Activated CD8-positive, alpha-beta memory T cell treated with anti-CD3 and anti-CD28 coated beads, Interleukin-2, amount 50 U/mL, for 48 hours (primary cell): ENCODE measurements at regions not wholly inside any gene's neighbourhood (a gene's known extent, or its start where the extent isn't known, plus 50 kb on each side); places are given as distances from the start of the nearest gene placed in this dataset.
"Not testable (repeated sequence)": the region's sequence is repeated elsewhere in the genome, so short reads cannot be mapped to it uniquely, and the experiment has no call there.

Experiments
- DNase-seq: peaks from one replicate; pipeline ENCODE4 v3.0.0-alpha.2; 2020

- no peak for DNase-seq
Observed at GRCh38 chr5:82952326-82952725, 124.9 kb downstream of the TMEM167A start.

DNA sequence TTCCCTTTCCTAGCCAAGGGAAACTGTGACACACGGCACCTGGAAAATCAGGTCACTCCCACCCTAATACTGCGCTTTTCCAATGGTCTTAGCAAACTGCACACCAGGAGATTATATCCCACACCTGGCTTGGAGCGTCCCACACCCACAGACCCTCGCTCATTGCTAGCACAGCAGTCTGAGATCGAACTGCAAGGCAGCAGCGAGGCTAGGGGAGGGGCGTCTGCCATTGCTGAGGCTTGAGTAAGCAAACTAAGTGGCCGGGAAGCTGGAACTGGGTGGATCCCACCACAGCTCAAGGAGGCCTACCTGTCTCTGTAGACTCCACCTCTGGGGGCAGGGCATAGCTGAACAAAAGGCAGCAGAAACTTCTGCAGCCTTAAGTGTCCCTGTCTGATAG lies 132.9 kb downstream of the TMEM167A start:
- not testable (repeated sequence) for DNase-seq

DNA sequence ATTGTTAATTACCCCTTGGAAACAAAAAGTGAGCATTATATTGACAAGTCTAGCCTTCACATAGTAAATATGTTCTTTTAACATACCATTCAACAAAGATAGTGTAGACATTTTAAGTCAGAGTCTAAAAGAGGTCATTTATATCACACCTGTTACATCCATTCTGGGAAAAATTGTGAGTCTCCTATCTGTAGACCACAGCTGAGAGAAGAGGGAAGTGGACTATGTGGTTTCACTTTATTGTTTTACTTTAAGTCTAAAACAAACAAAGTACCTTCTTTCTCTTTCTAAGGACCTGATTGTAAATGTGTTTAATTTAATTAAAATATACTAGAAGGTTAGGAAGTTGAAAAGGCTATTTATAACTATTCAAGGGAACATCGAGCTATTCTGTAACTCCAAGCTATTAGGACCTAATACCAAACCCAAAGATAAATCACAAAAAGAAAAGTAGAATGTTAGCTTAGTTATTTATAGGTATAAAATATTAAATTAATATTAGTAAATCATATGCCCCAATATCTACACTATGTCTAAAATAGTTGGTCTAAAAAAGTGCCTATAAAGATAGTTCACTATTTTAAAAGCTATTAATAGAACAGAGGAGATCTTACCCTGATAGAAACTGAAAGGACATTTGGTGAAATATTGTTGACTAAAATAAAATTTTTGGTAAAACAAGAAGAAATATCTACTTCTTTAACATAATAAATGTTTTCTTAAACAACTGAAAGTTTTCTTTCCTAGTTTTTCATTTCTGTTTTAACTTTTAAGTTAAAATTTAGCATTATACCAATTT lies 134.9 kb downstream of the TMEM167A start:
- DNase-seq: no peak

GRCh38 chr5:82938901-82939725 lies 138.1 kb downstream of the TMEM167A start:
- DNase-seq: no peak

- DNase-seq: not testable (repeated sequence)
Observed at GRCh38 chr5:82932473-82933220, 144.5 kb downstream of the TMEM167A start.

DNA sequence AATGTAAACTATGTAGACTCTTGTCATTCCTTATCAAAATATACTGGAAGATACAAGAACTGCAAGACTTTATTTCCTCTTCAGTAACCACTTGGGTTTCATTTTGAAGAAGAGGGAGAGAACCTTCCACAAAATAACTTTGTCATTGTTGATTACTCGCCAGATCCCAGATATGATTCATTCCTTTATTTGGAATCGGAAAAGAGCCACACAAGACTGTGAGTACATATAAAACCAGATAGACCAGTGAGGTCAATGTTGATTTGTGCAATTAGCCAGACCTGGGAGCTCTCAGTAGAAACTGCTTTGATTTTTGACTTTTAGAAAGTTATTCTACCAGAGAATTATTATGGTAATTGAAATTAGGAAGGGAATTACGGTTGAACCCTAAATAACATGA lies 146.1 kb downstream of the TMEM167A start:
- DNase-seq: no peak

DNA sequence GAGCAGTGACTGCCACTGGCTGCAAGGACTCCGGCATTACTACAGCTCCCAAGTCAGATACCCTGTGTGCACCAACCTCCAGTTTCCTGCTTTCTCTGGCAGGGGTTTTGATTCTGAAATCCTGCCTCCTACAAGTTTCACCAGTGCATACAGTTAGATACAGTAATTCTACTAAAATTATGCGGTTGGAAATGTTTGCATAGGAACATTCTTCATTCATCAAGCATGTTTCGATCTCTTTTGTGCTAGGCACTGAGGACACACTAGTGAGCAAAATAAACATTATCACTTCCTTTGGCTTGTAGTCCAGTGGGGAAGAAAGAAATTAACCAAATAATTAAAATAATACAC lies 152.2 kb downstream of the TMEM167A start:
- DNase-seq: no peak

- DNase-seq: no peak
Observed at GRCh38 chr5:82924226-82925060, 152.8 kb downstream of the TMEM167A start.

DNA sequence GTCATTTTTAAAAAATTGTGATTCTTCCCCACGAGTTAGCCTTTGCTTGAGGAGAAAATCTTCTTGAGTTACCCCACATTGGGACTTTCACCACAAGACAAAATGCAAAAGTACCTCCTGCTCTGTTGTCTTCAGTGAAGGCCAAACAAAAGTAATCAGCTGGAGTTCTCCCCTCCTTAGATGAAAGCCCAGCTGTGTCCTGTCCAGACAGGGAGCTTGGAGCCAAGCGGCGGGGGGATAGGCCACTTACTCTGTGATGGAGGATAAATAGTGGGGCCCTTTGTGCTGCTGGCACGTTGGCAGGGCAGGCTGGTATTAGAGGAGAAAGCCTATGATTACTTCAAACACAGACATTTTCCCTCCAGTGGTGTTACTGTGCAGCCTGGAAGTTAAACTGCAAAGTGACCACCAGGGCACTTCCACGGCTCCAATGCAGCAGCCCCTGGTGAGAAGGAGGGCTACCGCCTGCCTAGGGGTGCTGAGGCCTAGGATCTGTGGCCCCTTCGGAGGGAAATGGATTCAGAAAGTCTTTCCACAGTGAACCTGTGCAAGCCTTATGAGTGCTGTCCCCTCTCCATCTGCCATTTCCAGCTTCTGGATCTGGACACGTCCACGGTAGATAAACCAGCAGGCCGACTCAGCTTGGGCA lies 155.0 kb downstream of the TMEM167A start:
- no peak for DNase-seq

DNA sequence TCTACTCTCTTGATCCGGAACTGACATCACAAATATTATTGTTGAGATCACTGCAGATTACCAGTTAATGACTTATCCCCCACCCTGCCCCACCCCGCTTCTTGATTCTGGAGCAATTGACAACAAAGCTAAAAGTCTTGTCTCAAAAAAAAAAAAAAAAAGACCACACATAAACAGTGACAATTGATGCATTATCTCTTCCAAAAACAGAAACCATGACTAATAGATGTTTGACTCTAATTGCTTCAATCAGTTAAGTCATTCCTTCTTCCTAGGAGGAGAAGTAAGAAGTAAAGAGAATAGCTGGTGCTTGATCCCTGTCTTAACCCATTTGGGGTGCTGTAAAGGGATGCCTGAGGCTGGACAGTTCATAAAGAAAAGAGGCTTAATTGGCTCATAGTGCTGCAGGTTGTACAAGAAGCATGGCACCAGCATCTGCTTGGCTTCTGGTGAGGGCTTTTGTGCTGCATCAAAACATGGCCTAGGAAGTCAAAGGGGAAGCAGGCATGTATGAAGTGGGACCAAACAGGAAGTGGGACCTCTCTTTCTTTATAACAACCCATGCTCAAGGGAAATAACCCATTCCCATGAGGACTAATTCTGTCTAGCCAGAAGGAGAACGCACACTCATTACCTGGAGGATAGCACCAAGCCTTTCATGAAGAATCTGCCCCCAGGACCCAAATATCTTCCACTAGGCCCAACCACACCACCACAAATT lies 158.7 kb downstream of the TMEM167A start:
- no peak for DNase-seq

DNA sequence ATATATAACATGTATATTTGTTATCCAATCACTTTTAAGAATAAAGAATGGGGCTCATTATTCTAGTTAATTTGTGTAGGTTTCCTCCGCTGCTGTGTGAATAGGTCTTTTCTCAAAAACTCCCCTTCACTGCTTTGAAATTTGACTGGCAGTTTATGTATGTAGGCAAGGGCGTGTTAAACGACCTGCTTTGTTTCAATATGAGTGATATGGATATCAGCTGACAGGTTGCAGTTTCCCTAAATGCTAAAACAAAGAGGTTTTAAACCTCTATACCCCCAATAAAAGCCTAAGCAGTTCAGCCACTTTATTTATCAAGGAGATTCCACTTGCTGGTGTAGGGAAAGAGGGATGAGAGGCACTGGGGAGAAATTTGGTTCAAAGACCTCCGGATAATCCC lies 159.6 kb downstream of the TMEM167A start:
- no peak for DNase-seq

GRCh38 chr5:82913971-82914370 lies 163.2 kb downstream of the TMEM167A start:
- no peak for DNase-seq

DNA sequence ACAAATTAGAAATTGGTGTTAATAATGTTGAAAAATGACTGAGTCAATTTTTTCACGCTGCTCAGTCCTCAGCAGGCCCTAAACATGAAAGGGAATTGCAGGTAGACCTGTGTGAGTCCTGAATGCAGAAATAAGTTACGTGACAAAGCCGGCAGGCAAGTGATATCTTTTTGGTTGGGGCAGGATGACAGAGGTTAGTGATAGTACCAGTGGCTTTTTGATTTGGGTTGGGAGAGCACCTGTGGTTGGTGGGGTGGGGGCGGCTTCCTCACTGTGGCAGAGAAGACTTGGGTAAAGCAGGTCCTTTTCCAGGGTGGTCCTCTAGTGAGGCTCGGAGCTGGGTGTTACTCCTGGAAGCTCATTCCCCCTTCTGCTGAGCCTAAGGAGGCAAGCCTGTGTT lies 164.7 kb downstream of the TMEM167A start:
- DNase-seq: no peak

- no peak for DNase-seq
Observed at GRCh38 chr5:82911910-82912309, 165.3 kb downstream of the TMEM167A start.

GRCh38 chr5:82910905-82911304 lies 166.3 kb downstream of the TMEM167A start:
- no peak for DNase-seq

DNA sequence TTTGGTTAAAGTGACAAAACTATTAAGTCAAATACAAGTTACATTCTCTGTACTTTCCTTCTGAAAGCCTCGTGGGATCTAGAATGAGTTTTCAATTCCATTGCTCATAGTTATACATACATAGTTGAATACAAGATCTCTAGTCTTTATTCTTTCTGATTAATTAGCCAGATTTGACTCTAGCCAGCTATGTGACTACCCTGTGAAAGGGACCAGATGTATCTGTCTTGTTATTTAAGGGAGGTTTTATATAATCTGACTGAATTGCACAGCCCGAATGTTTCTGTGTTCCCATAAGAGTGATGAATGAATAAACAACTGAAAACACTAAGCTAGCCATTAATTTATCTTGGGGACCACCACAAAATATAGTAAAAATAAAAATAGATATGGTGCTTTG lies 166.7 kb downstream of the TMEM167A start:
- no peak for DNase-seq

DNA sequence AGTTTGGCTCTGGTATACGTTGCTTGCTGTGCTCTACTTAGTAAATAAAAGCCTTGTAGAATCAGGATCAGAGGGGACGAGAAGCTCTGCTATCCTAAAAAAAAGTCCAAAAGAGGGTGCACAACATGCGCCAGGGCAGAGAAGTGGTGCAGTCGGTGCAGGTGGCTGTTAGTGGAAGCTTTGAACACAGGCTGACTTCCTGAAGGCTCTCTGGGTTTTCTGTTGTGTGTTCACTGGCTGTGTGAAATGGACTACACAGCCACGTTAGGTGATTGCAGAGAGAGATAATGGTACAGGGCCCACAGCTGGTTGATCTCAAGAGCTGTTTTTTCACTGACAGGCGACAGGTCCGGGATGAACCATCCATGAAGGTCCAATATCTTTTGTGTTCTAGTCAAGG lies 167.4 kb downstream of the TMEM167A start:
- no peak for DNase-seq

GRCh38 chr5:82905986-82906385 lies 171.2 kb downstream of the TMEM167A start:
- no peak for DNase-seq

DNA sequence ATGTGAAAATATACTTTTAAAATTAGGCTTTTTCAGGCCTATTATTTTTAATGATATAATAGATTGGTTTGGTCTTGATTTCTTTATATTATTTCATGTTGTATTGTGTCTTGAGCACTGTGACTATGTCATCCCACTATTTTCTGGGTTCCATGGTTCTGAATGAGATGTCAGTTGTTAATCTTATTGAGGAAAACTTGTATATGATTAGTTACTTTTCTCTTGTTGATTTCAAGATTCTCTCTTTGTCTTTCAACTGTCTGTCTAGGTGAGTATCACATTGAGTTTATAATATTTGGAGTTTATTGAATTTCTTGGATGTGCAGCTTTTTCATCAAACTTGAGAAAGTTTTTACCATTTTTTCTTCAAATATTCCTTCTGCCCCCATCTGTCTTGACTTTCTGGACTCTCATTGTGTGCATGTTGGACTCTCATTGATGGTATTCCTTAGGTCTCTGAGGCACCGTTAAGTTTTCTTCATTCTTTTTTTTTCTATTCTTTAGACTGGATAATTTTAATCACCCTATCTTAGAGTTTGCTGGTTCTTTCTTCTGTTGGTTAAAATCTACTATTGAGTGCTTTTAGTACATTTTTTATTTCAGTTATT lies 175.8 kb downstream of the TMEM167A start:
- DNase-seq: no peak

DNA sequence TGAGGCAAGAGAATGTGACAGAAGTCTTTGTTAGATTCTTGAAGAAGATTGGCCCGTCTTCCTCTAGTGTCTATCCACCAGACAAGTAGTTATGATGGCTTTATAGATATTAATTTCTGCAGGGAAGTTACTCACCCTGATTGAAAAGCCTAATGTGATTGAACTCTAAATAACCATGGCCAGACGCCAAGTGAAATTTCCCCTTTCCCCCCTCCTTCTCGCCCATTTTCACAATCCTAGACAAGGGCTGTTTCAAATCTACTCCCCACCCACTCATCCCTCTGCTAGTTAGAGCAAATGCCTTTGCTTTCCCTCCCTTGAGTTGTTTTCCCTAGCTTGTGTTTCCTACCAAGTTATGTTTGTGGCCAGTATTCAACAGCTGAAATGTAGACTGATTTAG lies 182.5 kb downstream of the TMEM167A start:
- no peak for DNase-seq

DNA sequence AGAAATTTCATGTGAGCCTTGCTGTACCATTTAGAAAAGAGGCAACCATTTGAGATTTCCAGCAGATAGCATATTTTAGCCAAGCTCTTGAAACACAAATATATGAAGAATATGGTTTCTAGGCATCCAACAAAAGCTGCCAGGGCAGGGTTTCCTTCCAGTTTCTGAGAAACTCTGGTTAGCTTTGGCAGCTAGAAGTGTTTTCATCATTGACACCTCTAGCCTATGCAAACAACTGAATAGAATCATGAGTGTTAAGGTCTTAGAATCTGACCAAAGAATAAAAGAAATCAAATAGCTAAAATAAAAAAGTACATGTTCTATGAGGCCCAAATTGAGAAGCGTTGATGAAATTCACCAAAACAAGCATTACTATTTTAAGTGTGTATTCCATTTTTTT lies 188.1 kb downstream of the TMEM167A start:
- no peak for DNase-seq
